HEK293 (cell line): ENCODE measurements at regions not wholly inside any gene's neighbourhood (a gene's known extent, or its start where the extent isn't known, plus 50 kb on each side); places are given as distances from the start of the nearest gene placed in this dataset.

Experiments used
- CTCF ChIP-seq: fragments of 450-650 bp; formaldehyde crosslinking; IDR thresholded peaks from 2 replicates; pipeline ENCODE4 v1.5.1; 2016; ENCODE audit warnings: missing biosample characterization, missing genetic modification characterization
- FEZF1 ChIP-seq: fragments of 450-650 bp; formaldehyde crosslinking; IDR thresholded peaks from 2 replicates; pipeline ENCODE4 v1.5.1; 2016; ENCODE audit warnings: missing biosample characterization, missing genetic modification characterization
- REST ChIP-seq: fragments of 450-650 bp; formaldehyde crosslinking; IDR thresholded peaks from 2 replicates; pipeline ENCODE4 v1.5.1; 2016; ENCODE audit warnings: missing biosample characterization, missing genetic modification characterization
- ZEB2 ChIP-seq: fragments of 450-650 bp; formaldehyde crosslinking; IDR thresholded peaks from 2 replicates; pipeline ENCODE4 v1.5.1; 2016; ENCODE audit warnings: missing biosample characterization, missing genetic modification characterization
- ZNF140 ChIP-seq: fragments of 450-650 bp; formaldehyde crosslinking; IDR thresholded peaks from 2 replicates; pipeline ENCODE4 v1.5.1; 2016; ENCODE audit warnings: missing biosample characterization, missing genetic modification characterization
- ZNF629 ChIP-seq: fragments of 450-650 bp; formaldehyde crosslinking; IDR thresholded peaks from 2 replicates; pipeline ENCODE4 v1.5.1; 2017; ENCODE audit warnings: missing biosample characterization, missing genetic modification characterization
- ZNF843 ChIP-seq: fragments of 450-650 bp; formaldehyde crosslinking; IDR thresholded peaks from 2 replicates; pipeline ENCODE4 v1.5.1; 2016; ENCODE audit warnings: missing biosample characterization, missing genetic modification characterization
- TF ChIP-seq, protein P1 (sequence below): fragments of 450-650 bp; formaldehyde crosslinking; IDR thresholded peaks from 2 replicates; pipeline ENCODE4 v1.5.1; 2016; ENCODE audit warnings: missing biosample characterization, missing genetic modification characterization

DNA sequence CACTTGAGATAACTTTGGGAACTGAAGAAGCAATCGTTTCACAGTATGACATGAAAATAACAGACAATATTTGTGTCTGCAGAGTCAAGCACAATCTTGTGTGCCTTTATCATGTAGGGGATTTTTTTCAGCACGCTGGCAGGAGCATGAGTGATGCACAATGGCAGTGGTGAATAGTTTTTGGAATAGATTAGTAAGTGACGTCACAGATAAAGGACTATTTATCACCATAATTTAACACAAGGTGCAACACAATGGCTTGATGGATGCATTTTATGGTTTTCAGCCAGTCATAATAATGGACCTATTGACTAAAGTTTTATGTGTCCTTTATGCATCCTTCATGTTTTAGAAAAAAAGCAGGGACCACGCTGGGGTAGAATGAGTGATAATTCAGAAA, 559.8 kb upstream of the FANCL start:
- TF ChIP-seq CTCF (tag by site-specific recombination) (no peak), FEZF1 (tag by site-specific recombination) (no peak), ZNF629 (tag by site-specific recombination) (no peak), REST (tag by site-specific recombination) (no peak), ZNF140 (tag by site-specific recombination) (no peak), ZNF843 (tag by site-specific recombination) (no peak), ZEB2 (tag by site-specific recombination) (no peak)
- TF ChIP-seq, protein P1, sequence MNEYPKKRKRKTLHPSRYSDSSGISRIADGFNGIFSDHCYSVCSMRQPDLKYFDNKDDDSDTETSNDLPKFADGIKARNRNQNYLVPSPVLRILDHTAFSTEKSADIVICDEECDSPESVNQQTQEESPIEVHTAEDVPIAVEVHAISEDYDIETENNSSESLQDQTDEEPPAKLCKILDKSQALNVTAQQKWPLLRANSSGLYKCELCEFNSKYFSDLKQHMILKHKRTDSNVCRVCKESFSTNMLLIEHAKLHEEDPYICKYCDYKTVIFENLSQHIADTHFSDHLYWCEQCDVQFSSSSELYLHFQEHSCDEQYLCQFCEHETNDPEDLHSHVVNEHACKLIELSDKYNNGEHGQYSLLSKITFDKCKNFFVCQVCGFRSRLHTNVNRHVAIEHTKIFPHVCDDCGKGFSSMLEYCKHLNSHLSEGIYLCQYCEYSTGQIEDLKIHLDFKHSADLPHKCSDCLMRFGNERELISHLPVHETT (tag by site-specific recombination) = no peak
